ENCODE measurements at regions not wholly inside any gene's neighbourhood (a gene's known extent, or its start where the extent isn't known, plus 50 kb on each side); places are given as distances from the start of the nearest gene placed in this dataset.

DNA sequence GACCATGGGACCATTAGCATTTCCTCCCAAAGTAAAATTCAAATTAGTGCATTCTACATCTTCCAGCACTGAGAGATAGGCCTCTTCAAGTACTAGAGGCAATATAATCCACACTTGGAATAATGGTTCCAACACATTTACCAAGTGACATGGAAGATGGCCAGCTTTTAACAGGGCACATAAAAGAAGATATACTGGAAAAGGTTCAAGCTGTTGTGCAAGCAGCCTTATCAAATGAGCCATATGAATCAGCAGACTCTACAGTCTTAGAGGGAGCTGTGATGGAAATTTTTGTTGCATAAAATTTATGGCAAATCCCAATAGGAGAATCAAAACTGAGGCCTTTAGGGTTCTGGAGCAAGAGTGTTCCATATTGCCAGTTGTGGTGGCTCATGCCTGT is 526.6 kb upstream of the IRAK1BP1 start:
- TF ChIP-seq LEF1 (IDR thresholded peaks at IDR 0.05; ENCODE audit: borderline replicate concordance) (no peak), HDGF (IDR thresholded peaks at IDR 0.05; ENCODE audit: borderline replicate concordance) (no peak), TARDBP (IDR thresholded peaks at IDR 0.05) (no peak), SUZ12 (IDR thresholded peaks at IDR 0.05) (no peak), FOXM1 (IDR thresholded peaks at IDR 0.05; ENCODE audit: borderline replicate concordance) (no peak), FOXA1 (IDR thresholded peaks at IDR 0.05) (no peak)
